BLaER1 (cell line): ENCODE measurements at regions not wholly inside any gene's neighbourhood (a gene's known extent, or its start where the extent isn't known, plus 50 kb on each side); places are given as distances from the start of the nearest gene placed in this dataset.

Experiments
- H3K27ac ChIP-seq: shearing (Covaris generic); formaldehyde crosslinking; 2 replicates; pipeline ENCODE4 v1.8.1; 2022
- H3K27me3 ChIP-seq: shearing (Covaris generic); formaldehyde crosslinking; 2 replicates; pipeline ENCODE4 v1.8.1; 2022
- H3K36me3 ChIP-seq: shearing (Covaris generic); formaldehyde crosslinking; 2 replicates; pipeline ENCODE4 v1.8.1; 2022
- H3K4me1 ChIP-seq: shearing (Covaris generic); formaldehyde crosslinking; 2 replicates; pipeline ENCODE4 v1.8.1; 2022
- H3K4me2 ChIP-seq: shearing (Covaris generic); formaldehyde crosslinking; 2 replicates; pipeline ENCODE4 v1.8.1; 2022
- H3K4me3 ChIP-seq: shearing (Covaris generic); formaldehyde crosslinking; 2 replicates; pipeline ENCODE4 v1.8.1; 2022
- H3K9ac ChIP-seq: shearing (Covaris generic); formaldehyde crosslinking; 2 replicates; pipeline ENCODE4 v1.8.1; 2022
- H3K9me3 ChIP-seq: shearing (Covaris generic); formaldehyde crosslinking; 2 replicates; pipeline ENCODE4 v1.8.1; 2022
- H4K20me1 ChIP-seq: shearing (Covaris generic); formaldehyde crosslinking; 2 replicates; pipeline ENCODE4 v1.8.1; 2022
- Cebpa-rat ChIP-seq: shearing (Covaris generic); IDR thresholded peaks from 2 replicates; pipeline ENCODE4 v1.8.1; 2022

DNA sequence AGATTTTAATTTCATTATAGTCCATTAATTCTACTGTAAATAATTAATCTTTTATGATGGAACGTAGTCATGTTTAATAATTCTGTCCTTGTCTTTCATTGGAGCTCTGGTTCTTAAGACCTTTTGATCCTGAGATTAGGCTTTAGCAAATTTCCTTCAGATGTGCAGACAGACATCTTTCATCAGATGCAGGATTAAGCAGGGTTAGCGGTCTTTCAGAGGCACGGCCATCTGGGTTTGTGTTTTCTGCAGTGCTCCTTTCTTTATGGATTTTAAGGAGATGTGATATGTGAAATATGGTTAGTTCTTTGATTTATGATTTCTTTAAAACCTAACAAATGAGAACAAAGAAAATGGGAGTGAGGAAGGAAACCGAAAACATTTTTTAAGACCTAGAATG lies 643.9 kb upstream of the SGCG start:
- peaks cover 21% of the 10 kb centered on the region for H3K4me1 ChIP-seq
- no peaks in the 10 kb centered on the region for H3K27me3 ChIP-seq
- H3K36me3 ChIP-seq: no peaks in the 10 kb centered on the region
- H3K9ac ChIP-seq: no peak overlapping the region
- no peak for TF ChIP-seq Cebpa-rat
- peaks cover 31% of the 10 kb centered on the region for H3K9me3 ChIP-seq
- H4K20me1 ChIP-seq: no peaks in the 10 kb centered on the region
- H3K4me2 ChIP-seq: peak overlapping the region; percentile 53
- H3K4me3 ChIP-seq: no peak overlapping the region
- H3K27ac ChIP-seq: 0 out of 2 replicates have a peak overlapping the region, but pooled peaks have one; percentile 11

DNA sequence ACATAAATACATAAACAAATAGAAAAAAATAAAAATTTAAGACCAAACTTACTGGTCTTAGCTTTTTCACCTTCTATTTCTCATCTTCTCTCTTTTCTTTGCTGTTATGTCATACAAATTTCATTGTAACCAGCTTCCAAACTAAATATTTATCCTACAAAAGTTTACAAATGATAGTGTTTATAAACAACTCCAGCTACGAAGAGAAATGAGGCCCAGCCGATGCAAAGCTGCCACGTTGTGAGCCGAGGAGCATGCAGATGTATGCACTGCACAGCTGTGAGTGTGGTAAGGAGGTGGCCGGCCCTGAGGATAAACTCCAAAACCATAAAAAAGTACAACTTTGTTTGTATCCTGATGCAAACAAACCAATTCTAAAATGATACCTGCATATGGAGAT lies 642.4 kb upstream of the SGCG start:
- Histone ChIP-seq H3K36me3 (no peaks in the 10 kb centered on the region), H3K4me2 (0 out of 2 replicates have a peak overlapping the region, but pooled peaks have one; percentile 53), H3K27me3 (no peaks in the 10 kb centered on the region), H4K20me1 (no peaks in the 10 kb centered on the region), H3K9me3 (peaks cover 31% of the 10 kb centered on the region), H3K4me3 (no peak overlapping the region), H3K9ac (no peak overlapping the region), H3K27ac (no peak overlapping the region), H3K4me1 (peaks cover 21% of the 10 kb centered on the region)
- TF ChIP-seq Cebpa-rat: no peak

DNA sequence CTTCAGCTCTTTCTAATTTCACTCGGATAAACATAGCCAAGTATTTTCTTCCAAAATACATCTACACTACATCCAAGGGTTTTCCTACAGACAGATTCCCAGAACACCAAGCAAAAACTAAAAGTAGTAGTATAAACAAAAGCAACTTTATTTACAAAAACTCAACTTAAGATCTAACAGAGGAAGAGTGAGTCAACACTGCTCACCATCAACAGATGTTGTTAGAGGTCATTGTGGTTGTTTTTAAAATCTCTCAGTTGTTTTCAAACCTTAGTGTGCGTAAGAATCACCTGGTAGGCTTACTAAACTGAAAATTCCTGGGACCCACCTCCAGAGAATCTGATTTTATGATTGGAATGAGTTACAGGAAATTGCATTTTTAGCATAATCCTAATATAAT lies 631.7 kb upstream of the SGCG start:
- H3K4me2 ChIP-seq: no peak overlapping the region
- no peak for TF ChIP-seq Cebpa-rat
- H3K9ac ChIP-seq: no peak overlapping the region
- H3K27ac ChIP-seq: no peak overlapping the region
- no peaks in the 10 kb centered on the region for H4K20me1 ChIP-seq
- H3K4me3 ChIP-seq: no peak overlapping the region
- no peaks in the 10 kb centered on the region for H3K36me3 ChIP-seq
- peaks cover 47% of the 10 kb centered on the region for H3K9me3 ChIP-seq
- H3K4me1 ChIP-seq: no peaks in the 10 kb centered on the region
- no peaks in the 10 kb centered on the region for H3K27me3 ChIP-seq

DNA sequence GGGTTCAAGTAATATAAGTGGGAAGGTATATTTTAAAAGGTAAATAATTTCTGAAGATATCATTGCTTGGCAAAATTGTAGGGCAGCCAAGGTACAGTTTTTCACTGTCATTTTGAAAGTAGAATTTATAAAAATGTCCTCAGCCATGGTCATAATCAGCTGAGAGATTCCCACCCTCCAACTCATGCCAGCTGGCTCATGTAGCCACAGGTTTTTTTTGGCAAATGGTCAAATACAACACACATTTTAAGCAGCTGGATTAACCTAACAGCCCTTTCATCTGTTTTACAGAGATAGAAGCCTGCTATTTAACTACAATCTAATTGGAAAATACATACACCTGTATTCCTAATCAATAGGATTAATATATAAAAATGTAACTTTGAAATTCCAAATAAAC lies 619.2 kb upstream of the SGCG start:
- Histone ChIP-seq H3K4me2 (no peak overlapping the region), H3K4me3 (no peak overlapping the region), H3K9ac (no peak overlapping the region), H3K27me3 (no peaks in the 10 kb centered on the region), H3K36me3 (no peaks in the 10 kb centered on the region), H3K27ac (no peak overlapping the region), H3K4me1 (no peaks in the 10 kb centered on the region), H3K9me3 (peaks cover 26% of the 10 kb centered on the region), H4K20me1 (no peaks in the 10 kb centered on the region)
- TF ChIP-seq Cebpa-rat: no peak

DNA sequence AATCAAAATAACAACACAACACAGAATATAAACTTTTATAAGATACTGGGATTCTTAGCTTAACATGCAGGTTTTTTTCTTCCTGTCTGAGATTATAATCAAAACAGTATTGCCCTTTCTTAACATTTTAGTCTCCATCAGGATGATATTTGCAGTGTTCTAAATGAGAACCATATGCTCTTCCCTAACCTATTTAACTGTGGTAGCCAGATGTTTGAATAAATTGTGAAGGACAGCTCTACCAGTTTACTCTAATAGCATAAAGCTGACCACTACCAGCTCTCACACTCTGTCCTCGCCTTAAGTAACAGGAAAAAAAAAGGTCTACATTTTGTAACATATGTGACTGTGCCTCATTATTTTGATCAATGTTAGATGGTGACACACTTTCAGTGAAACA lies 618.7 kb upstream of the SGCG start:
- no peak for TF ChIP-seq Cebpa-rat
- peaks cover 26% of the 10 kb centered on the region for H3K9me3 ChIP-seq
- H3K36me3 ChIP-seq: no peaks in the 10 kb centered on the region
- no peak overlapping the region for H3K27ac ChIP-seq
- H3K4me2 ChIP-seq: no peak overlapping the region
- H4K20me1 ChIP-seq: no peaks in the 10 kb centered on the region
- H3K4me1 ChIP-seq: no peaks in the 10 kb centered on the region
- H3K4me3 ChIP-seq: no peak overlapping the region
- H3K27me3 ChIP-seq: no peaks in the 10 kb centered on the region
- H3K9ac ChIP-seq: no peak overlapping the region

DNA sequence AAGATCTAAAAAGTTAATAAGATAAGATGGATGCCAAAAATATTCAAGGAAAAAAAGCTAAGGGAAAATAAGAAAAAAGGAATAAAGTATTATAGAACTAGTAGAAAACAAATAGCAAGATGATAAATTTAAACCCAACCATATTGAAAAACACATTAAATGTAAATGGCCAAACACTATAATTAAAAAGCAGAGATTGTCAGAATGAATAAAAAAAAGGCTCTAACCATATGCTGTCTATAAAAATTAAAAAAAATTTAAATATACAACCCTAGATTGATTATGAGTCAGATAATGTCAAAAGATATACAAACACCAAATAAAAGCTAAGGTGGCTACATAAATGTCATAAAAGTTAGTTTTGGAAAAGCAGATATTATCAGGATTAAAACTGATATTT lies 617.5 kb upstream of the SGCG start:
- H4K20me1 ChIP-seq: no peaks in the 10 kb centered on the region
- no peaks in the 10 kb centered on the region for H3K4me1 ChIP-seq
- H3K36me3 ChIP-seq: no peaks in the 10 kb centered on the region
- no peak for TF ChIP-seq Cebpa-rat
- no peaks in the 10 kb centered on the region for H3K27me3 ChIP-seq
- peaks cover 17% of the 10 kb centered on the region for H3K9me3 ChIP-seq
- H3K4me3 ChIP-seq: no peak overlapping the region
- H3K27ac ChIP-seq: no peak overlapping the region
- no peak overlapping the region for H3K9ac ChIP-seq
- H3K4me2 ChIP-seq: no peak overlapping the region

DNA sequence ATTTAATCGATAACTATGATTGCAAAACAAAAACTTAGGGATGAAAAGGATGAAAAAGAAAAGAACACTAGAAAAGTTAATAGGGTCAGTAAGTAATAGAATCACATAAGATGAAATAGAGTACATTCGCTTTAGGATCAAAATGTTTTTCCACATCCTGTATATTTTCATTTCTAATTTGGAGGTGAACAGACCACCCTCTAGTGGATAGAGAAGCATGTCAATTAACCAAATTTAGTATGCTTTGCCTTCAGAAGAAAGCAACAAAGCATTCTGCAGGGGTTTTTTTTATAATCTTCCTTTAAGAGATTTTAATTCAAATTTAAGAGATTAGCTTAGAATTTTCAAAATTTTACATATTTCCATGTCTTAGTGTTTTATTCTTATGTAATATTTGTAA lies 611.0 kb upstream of the SGCG start:
- no peak for TF ChIP-seq Cebpa-rat
- H3K27ac ChIP-seq: no peak overlapping the region
- H3K4me2 ChIP-seq: no peak overlapping the region
- no peaks in the 10 kb centered on the region for H3K27me3 ChIP-seq
- H3K4me1 ChIP-seq: peaks cover 18% of the 10 kb centered on the region
- no peaks in the 10 kb centered on the region for H4K20me1 ChIP-seq
- no peaks in the 10 kb centered on the region for H3K36me3 ChIP-seq
- H3K9ac ChIP-seq: no peak overlapping the region
- no peak overlapping the region for H3K4me3 ChIP-seq
- H3K9me3 ChIP-seq: peaks cover 46% of the 10 kb centered on the region

DNA sequence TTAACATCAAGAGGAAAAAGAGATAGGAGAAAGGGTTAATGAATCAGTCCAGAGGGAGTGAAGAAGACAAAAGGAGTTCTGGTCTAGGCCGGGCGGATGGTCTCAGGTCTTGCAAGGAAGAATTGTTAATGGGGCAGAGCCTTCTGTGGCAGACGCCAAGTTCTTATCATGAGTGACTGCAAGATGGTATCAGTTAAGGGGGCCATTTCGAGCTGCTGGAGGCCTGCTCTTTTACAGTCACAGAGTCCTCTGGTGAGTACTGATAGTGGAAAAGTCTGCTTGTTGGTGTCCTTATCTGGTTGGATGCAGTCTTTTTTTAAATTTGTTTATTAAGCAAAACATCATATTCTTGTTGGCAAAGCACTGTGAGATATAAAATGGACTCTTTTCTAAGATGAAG lies 590.9 kb upstream of the SGCG start:
- H3K4me3 ChIP-seq: no peak overlapping the region
- H3K4me1 ChIP-seq: no peaks in the 10 kb centered on the region
- no peak overlapping the region for H3K4me2 ChIP-seq
- H3K9ac ChIP-seq: no peak overlapping the region
- TF ChIP-seq Cebpa-rat: no peak
- peaks cover 34% of the 10 kb centered on the region for H3K9me3 ChIP-seq
- H4K20me1 ChIP-seq: no peaks in the 10 kb centered on the region
- H3K27me3 ChIP-seq: no peaks in the 10 kb centered on the region
- no peaks in the 10 kb centered on the region for H3K36me3 ChIP-seq
- no peak overlapping the region for H3K27ac ChIP-seq

DNA sequence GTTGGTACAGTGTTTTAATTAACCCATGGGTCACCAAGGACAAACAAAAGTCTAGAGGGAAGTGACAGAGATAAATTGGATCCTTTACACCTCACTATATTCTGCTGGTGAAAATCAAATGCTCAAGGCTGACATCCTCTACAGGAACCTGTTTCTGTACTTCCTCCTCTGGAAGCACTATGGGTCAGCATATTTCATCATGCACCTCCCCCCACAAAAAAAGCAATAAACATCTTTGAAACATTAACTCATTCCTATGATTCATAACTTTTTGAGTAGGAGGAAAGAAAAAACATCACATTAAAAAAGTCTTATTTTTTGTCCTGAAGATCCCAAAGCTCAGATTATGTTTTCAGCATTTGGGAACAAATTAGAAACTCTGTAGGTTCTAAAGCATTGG lies 588.3 kb upstream of the SGCG start:
- Histone ChIP-seq H3K4me3 (no peak overlapping the region), H3K4me2 (no peak overlapping the region), H3K9me3 (peaks cover 16% of the 10 kb centered on the region; the same call in 1 of the 2 replicates), H4K20me1 (no peaks in the 10 kb centered on the region), H3K4me1 (peaks cover 5% of the 10 kb centered on the region), H3K36me3 (no peaks in the 10 kb centered on the region), H3K9ac (no peak overlapping the region), H3K27me3 (no peaks in the 10 kb centered on the region), H3K27ac (no peak overlapping the region)
- no peak for TF ChIP-seq Cebpa-rat

DNA sequence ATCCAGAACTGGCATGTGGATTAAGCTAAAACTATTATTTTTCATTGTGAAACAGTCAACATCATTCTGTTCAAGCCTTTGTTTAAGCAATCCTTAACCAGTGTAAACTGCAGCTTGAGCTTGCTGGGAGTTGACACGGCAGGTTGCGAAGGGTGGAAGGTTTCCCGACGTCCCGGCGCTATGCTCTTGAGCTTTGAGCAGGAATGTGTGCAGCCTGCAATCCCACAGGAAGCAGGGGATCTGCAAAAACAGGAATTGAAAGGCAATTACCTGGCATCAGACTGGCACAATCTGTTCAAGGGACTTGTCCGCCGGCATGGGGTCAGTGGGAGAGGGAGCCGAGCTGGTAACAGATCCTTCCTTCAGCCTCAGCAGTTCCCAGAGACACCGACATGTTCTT lies 586.7 kb upstream of the SGCG start:
- TF ChIP-seq Cebpa-rat: no peak
- H3K9me3 ChIP-seq: peaks cover 5% of the 10 kb centered on the region; the same call in 1 of the 2 replicates
- H3K4me1 ChIP-seq: peaks cover 5% of the 10 kb centered on the region

DNA sequence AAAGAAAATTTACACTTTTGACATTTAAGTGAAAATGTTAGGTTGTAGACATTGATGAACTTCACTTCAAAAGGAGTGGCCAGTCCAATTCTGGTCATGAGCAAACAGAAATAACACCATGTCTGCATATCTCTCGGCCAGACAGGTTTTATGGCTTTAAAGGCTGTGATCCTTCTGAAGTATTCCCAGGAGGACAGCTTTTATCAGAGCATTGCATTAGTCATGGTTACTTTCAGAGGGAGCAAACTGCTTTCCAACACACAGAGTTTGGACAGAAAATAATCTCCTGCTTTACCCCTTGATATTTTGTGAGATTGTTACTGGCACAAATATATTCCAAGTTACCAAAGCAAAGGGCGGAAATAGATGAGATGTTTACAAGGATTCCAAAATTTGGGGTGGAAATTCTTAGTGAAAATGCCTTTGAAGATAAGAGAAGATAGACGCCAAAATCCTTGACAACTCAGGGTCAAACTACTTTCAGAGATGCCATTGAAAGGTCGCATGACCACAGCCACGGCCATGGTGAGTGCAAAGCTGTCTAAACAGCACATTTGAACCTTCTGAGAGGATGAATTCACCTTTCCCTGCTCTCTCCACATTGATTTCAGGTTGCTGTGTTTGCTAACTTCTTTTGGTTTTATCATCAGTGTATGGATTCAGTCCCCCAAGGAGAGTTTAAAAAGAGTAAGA lies 584.5 kb upstream of the SGCG start:
- no peaks in the 10 kb centered on the region for H3K36me3 ChIP-seq
- H3K9ac ChIP-seq: no peak overlapping the region
- H3K27me3 ChIP-seq: no peaks in the 10 kb centered on the region
- H3K9me3 ChIP-seq: 0 out of 2 replicates have a peak, but pooled peaks cover 5% of the 10 kb centered on the region
- H3K27ac ChIP-seq: no peak overlapping the region
- no peaks in the 10 kb centered on the region for H4K20me1 ChIP-seq
- H3K4me2 ChIP-seq: 0 out of 2 replicates have a peak overlapping the region, but pooled peaks have one; percentile 21
- H3K4me3 ChIP-seq: no peak overlapping the region
- no peak for TF ChIP-seq Cebpa-rat
- H3K4me1 ChIP-seq: peaks cover 5% of the 10 kb centered on the region

More for the DNA sequence above, 586.7 kb upstream of the SGCG start:
- no peak overlapping the region for H3K4me3 ChIP-seq
- no peaks in the 10 kb centered on the region for H3K27me3 ChIP-seq
- H3K4me2 ChIP-seq: no peak overlapping the region
- no peaks in the 10 kb centered on the region for H3K36me3 ChIP-seq
- no peak overlapping the region for H3K27ac ChIP-seq
- H4K20me1 ChIP-seq: no peaks in the 10 kb centered on the region
- H3K9ac ChIP-seq: no peak overlapping the region
